Fibroblast of skin of back (primary cell): ENCODE measurements at regions not wholly inside any gene's neighbourhood (a gene's known extent, or its start where the extent isn't known, plus 50 kb on each side); places are given as distances from the start of the nearest gene placed in this dataset.
"Not testable (repeated sequence)": the region's sequence is repeated elsewhere in the genome, so short reads cannot be mapped to it uniquely, and the experiment has no call there.

ENCODE experiments used
- DNase-seq: peaks from one replicate; pipeline ENCODE4 v3.0.0-alpha.2; 2013

- DNase-seq, result no peak
Observed at GRCh38 chr6:140732991-140733390, 1358.5 kb upstream of the CITED2 start.

GRCh38 chr6:140732155-140732554 is 1357.7 kb upstream of the CITED2 start:
- DNase-seq, result peak; percentile 16

- peak; percentile 65 for DNase-seq
Observed at GRCh38 chr6:140731741-140732140, 1357.3 kb upstream of the CITED2 start.

GRCh38 chr6:140729521-140729920 is 1355.1 kb upstream of the CITED2 start:
- no peak for DNase-seq

GRCh38 chr6:140718021-140718420 is 1343.6 kb upstream of the CITED2 start:
- no peak for DNase-seq

GRCh38 chr6:140713495-140713894 is 1339.0 kb upstream of the CITED2 start:
- DNase-seq, result no peak

- peak; percentile 10 for DNase-seq
Observed at GRCh38 chr6:140711019-140711613, 1336.7 kb upstream of the CITED2 start.

GRCh38 chr6:140708441-140708840 is 1334.0 kb upstream of the CITED2 start:
- DNase-seq, result no peak

- not testable (repeated sequence) for DNase-seq
Observed at GRCh38 chr6:140704008-140704407, 1329.6 kb upstream of the CITED2 start.

GRCh38 chr6:140697585-140697984 is 1323.1 kb upstream of the CITED2 start:
- DNase-seq, result no peak

- no peak for DNase-seq
Observed at GRCh38 chr6:140684776-140685550, 1310.5 kb upstream of the CITED2 start.

- no peak for DNase-seq
Observed at GRCh38 chr6:140677781-140678528, 1303.5 kb upstream of the CITED2 start.

GRCh38 chr6:140671926-140672325 is 1297.5 kb upstream of the CITED2 start:
- peak; percentile 21 for DNase-seq

GRCh38 chr6:140670021-140670420 is 1295.6 kb upstream of the CITED2 start:
- peak; percentile 51 for DNase-seq

GRCh38 chr6:140669321-140669720 is 1294.9 kb upstream of the CITED2 start:
- DNase-seq, result peak; percentile 67

GRCh38 chr6:140663772-140664171 is 1289.3 kb upstream of the CITED2 start:
- DNase-seq, result no peak

GRCh38 chr6:140663094-140663493 is 1288.6 kb upstream of the CITED2 start:
- no peak for DNase-seq

- DNase-seq, result peak; percentile 69
Observed at GRCh38 chr6:140661691-140662090, 1287.2 kb upstream of the CITED2 start.

- no peak for DNase-seq
Observed at GRCh38 chr6:140660295-140660694, 1285.8 kb upstream of the CITED2 start.

- no peak for DNase-seq
Observed at GRCh38 chr6:140653972-140654371, 1279.5 kb upstream of the CITED2 start.

GRCh38 chr6:140653506-140653905 is 1279.1 kb upstream of the CITED2 start:
- DNase-seq, result no peak

GRCh38 chr6:140649502-140649901 is 1275.1 kb upstream of the CITED2 start:
- DNase-seq, result not testable (repeated sequence)

- DNase-seq, result not testable (repeated sequence)
Observed at GRCh38 chr6:140647322-140647721, 1272.9 kb upstream of the CITED2 start.

GRCh38 chr6:140644017-140644416 is 1269.6 kb upstream of the CITED2 start:
- no peak for DNase-seq
